DND-41 (cell line): ENCODE measurements at regions not wholly inside any gene's neighbourhood (a gene's known extent, or its start where the extent isn't known, plus 50 kb on each side); places are given as distances from the start of the nearest gene placed in this dataset.

Source experiments
- ATAC-seq: fragments of 200-7000 bp; cut with Tn5 transposase; 3 replicates; pipeline ENCODE4 v1.9.1; 2021; ENCODE audit warnings: low read depth; ENCODE audit not compliant: insufficient read depth
- DNase-seq: peaks from one replicate; pipeline ENCODE4 v3.0.0-alpha.2; 2020
- H2AFZ ChIP-seq: 2 replicates; pipeline ENCODE4 v1.6.0; 2012; ENCODE audit warnings: low read depth, low read length
- H3K27ac ChIP-seq: 2 replicates; pipeline ENCODE4 v1.5.1; 2012; ENCODE audit warnings: low read length, inconsistent platforms
- H3K27me3 ChIP-seq: fragments of 200-600 bp; sonication (generic); 2 replicates; pipeline ENCODE4 v1.6.0; 2012; ENCODE audit warnings: low read length, mild to moderate bottlenecking, inconsistent platforms; ENCODE audit not compliant: insufficient read depth, poor library complexity
- H3K36me3 ChIP-seq: 2 replicates; pipeline ENCODE4 v1.5.1; 2012; ENCODE audit warnings: low read length, inconsistent platforms; ENCODE audit not compliant: insufficient read depth
- H3K4me1 ChIP-seq: 2 replicates; pipeline ENCODE4 v1.5.1; 2012; ENCODE audit warnings: mild to moderate bottlenecking, low read length; ENCODE audit not compliant: insufficient read depth
- H3K4me2 ChIP-seq: 2 replicates; pipeline ENCODE4 v1.6.0; 2012; ENCODE audit warnings: mild to moderate bottlenecking, moderate library complexity, low read length, inconsistent platforms; ENCODE audit not compliant: insufficient read depth
- H3K4me3 ChIP-seq, 2 experiments: fragments of 200-600 bp in 1 of 2; shearing (Covaris generic) in 1 of 2; 2 replicates each; pipeline ENCODE4 v1.5.1; 2012 to 2016; ENCODE audit warnings: inconsistent platforms in 2 of 2, low read length in 2 of 2, mild to moderate bottlenecking in 2 of 2, low read depth in 1 of 2, moderate library complexity in 1 of 2
- H3K79me2 ChIP-seq: 2 replicates; pipeline ENCODE4 v1.6.0; 2012; ENCODE audit warnings: low read length, inconsistent platforms; ENCODE audit not compliant: insufficient read depth
- H3K9ac ChIP-seq: 2 replicates; pipeline ENCODE4 v1.6.0; 2012; ENCODE audit warnings: low read depth, mild to moderate bottlenecking, inconsistent platforms, low read length, moderate library complexity
- H3K9me3 ChIP-seq: 2 replicates; pipeline ENCODE4 v1.5.1; 2012; ENCODE audit warnings: low read length, moderate library complexity, mild to moderate bottlenecking, inconsistent platforms; ENCODE audit not compliant: insufficient read depth, severe bottlenecking
- H4K20me1 ChIP-seq: 2 replicates; pipeline ENCODE4 v1.6.0; 2012; ENCODE audit warnings: low read length; ENCODE audit not compliant: insufficient read depth
- EZH2 ChIP-seq: IDR thresholded peaks from 3 replicates; pipeline ENCODE4 v1.6.1; 2012; ENCODE audit warnings: borderline replicate concordance, low read depth, mild to moderate bottlenecking, moderate library complexity, low read length, inconsistent platforms; ENCODE audit not compliant: severe bottlenecking
- TF ChIP-seq, protein P1 (sequence below): IDR thresholded peaks from 2 replicates; pipeline ENCODE4 v1.5.1; 2012; ENCODE audit warnings: borderline replicate concordance, low read length, moderate library complexity, mild to moderate bottlenecking; ENCODE audit not compliant: poor library complexity, severe bottlenecking; ENCODE audit errors: extremely low read depth

DNA sequence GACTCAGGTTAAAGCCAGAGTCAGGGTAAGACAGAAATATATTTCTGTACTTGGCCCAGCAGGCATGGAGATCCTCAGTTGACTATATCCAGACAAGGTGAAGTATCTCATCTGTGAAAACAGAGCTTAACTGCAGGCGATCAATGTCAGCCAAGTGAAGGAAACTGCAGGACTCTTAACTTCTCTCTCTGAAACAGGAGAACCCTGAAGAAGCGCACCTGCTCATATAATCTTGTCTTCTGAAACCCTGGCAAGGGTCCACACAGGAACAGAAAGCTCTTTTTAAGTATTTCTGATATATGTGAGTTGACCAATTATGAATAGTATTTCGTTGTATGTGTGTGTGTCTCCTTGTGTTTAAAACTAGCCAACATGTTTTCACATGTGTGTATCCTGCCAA lies 504.8 kb upstream of the SLITRK5 start:
- ATAC-seq (no peak), DNase-seq (no peak)
- H3K9me3 ChIP-seq, result no peaks in the 10 kb centered on the region
- TF ChIP-seq, protein P1, sequence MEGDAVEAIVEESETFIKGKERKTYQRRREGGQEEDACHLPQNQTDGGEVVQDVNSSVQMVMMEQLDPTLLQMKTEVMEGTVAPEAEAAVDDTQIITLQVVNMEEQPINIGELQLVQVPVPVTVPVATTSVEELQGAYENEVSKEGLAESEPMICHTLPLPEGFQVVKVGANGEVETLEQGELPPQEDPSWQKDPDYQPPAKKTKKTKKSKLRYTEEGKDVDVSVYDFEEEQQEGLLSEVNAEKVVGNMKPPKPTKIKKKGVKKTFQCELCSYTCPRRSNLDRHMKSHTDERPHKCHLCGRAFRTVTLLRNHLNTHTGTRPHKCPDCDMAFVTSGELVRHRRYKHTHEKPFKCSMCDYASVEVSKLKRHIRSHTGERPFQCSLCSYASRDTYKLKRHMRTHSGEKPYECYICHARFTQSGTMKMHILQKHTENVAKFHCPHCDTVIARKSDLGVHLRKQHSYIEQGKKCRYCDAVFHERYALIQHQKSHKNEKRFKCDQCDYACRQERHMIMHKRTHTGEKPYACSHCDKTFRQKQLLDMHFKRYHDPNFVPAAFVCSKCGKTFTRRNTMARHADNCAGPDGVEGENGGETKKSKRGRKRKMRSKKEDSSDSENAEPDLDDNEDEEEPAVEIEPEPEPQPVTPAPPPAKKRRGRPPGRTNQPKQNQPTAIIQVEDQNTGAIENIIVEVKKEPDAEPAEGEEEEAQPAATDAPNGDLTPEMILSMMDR, result no peak
- no peak for TF ChIP-seq EZH2
- no peak overlapping the region for H3K27ac ChIP-seq
- no peaks in the 10 kb centered on the region for H3K27me3 ChIP-seq
- H3K36me3 ChIP-seq, result no peaks in the 10 kb centered on the region
- no peak overlapping the region for H3K9ac ChIP-seq
- no peaks in the 10 kb centered on the region for H3K4me1 ChIP-seq
- no peak overlapping the region for H2AFZ ChIP-seq
- no peak overlapping the region for H3K4me3 ChIP-seq
- H4K20me1 ChIP-seq, result no peaks in the 10 kb centered on the region
- no peaks in the 10 kb centered on the region for H3K79me2 ChIP-seq
- H3K4me2 ChIP-seq, result no peak overlapping the region

DNA sequence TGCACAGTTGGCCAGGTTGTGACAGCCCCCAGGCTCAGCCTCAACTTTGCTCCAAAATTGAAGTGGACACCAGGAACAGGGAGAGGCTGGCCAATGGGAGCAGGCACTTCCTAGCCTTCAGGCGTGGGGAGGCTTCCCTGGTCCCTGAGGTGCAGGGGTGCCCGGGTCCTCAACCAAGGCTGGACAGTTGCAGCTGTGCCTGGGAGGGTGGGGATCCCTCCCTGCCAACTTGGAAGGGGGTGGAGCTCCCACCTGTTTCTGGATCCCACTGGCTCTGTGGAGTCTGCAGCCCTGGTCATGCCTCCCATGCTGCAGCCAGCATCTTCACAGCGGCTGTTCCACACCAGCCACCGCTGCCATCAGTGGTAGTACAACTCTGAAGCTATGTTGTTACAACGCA lies 502.8 kb upstream of the SLITRK5 start:
- no peaks in the 10 kb centered on the region for H3K9me3 ChIP-seq
- H3K27ac ChIP-seq, result no peak overlapping the region
- H3K4me1 ChIP-seq, result no peaks in the 10 kb centered on the region
- no peak for DNase-seq
- no peak overlapping the region for H3K4me2 ChIP-seq
- ATAC-seq, result no peak
- no peaks in the 10 kb centered on the region for H3K27me3 ChIP-seq
- TF ChIP-seq EZH2, result no peak
- TF ChIP-seq, protein P1, result no peak
- H3K4me3 ChIP-seq, result no peak overlapping the region
- no peaks in the 10 kb centered on the region for H3K79me2 ChIP-seq
- no peak overlapping the region for H3K9ac ChIP-seq
- no peaks in the 10 kb centered on the region for H4K20me1 ChIP-seq
- no peak overlapping the region for H2AFZ ChIP-seq
- no peaks in the 10 kb centered on the region for H3K36me3 ChIP-seq

DNA sequence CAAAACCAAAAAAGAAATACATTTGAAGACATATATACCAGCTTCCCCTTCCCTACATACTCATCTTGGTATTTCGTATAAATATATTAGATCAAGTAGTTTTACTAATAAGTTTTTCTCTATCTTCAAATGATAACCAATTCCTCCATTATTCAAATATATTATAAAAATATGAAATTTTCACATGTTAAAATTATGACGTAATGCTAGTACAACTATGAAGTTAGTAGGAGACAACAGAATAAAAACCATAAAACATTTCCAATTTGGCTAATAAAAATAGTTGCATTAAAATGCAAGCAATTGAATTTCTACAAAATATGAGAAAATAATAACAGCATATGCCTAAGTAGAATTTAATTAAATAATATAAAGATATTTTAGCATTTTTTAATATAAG lies 501.8 kb upstream of the SLITRK5 start:
- Histone ChIP-seq H2AFZ (no peak overlapping the region), H3K4me1 (no peaks in the 10 kb centered on the region), H3K27me3 (no peaks in the 10 kb centered on the region), H3K36me3 (no peaks in the 10 kb centered on the region), H3K9me3 (no peaks in the 10 kb centered on the region), H3K79me2 (no peaks in the 10 kb centered on the region), H3K4me3 (no peak overlapping the region), H3K9ac (no peak overlapping the region), H4K20me1 (no peaks in the 10 kb centered on the region), H3K4me2 (no peak overlapping the region), H3K27ac (no peak overlapping the region)
- ATAC-seq (no peak), DNase-seq (no peak)
- no peak for TF ChIP-seq EZH2
- TF ChIP-seq, protein P1, result no peak
